ENCODE measurements at regions not wholly inside any gene's neighbourhood (a gene's known extent, or its start where the extent isn't known, plus 50 kb on each side); places are given as distances from the start of the nearest gene placed in this dataset.

- TF ChIP-seq, protein P1, sequence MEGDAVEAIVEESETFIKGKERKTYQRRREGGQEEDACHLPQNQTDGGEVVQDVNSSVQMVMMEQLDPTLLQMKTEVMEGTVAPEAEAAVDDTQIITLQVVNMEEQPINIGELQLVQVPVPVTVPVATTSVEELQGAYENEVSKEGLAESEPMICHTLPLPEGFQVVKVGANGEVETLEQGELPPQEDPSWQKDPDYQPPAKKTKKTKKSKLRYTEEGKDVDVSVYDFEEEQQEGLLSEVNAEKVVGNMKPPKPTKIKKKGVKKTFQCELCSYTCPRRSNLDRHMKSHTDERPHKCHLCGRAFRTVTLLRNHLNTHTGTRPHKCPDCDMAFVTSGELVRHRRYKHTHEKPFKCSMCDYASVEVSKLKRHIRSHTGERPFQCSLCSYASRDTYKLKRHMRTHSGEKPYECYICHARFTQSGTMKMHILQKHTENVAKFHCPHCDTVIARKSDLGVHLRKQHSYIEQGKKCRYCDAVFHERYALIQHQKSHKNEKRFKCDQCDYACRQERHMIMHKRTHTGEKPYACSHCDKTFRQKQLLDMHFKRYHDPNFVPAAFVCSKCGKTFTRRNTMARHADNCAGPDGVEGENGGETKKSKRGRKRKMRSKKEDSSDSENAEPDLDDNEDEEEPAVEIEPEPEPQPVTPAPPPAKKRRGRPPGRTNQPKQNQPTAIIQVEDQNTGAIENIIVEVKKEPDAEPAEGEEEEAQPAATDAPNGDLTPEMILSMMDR (IDR thresholded peaks at IDR 0.05 in 2 of 3, conservative IDR thresholded peaks at IDR 0.05 in 1 of 3; ENCODE audit: borderline replicate concordance in 1 of 3, insufficient read depth in 1 of 3, low read depth in 2 of 3, low read length in 2 of 3) = no peak
- no peak for TF ChIP-seq POLR2AphosphoS5 (IDR thresholded peaks at IDR 0.05; ENCODE audit: low read depth, low read length)
- TF ChIP-seq MAX (IDR thresholded peaks at IDR 0.05) = no peak
- TF ChIP-seq, protein P2, sequence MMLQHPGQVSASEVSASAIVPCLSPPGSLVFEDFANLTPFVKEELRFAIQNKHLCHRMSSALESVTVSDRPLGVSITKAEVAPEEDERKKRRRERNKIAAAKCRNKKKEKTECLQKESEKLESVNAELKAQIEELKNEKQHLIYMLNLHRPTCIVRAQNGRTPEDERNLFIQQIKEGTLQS (IDR thresholded peaks at IDR 0.05) = no peak
- no peak for TF ChIP-seq POLR2A (IDR thresholded peaks at IDR 0.05; ENCODE audit: borderline replicate concordance, extremely low read depth, insufficient read depth, insufficient read length)
- TF ChIP-seq REST (IDR thresholded peaks at IDR 0.05; ENCODE audit: low read depth) = no peak
- no peak for TF ChIP-seq EZH2 (IDR thresholded peaks at IDR 0.05)
- no peak for TF ChIP-seq YY1 (IDR thresholded peaks at IDR 0.05; ENCODE audit: extremely low read depth, insufficient replicate concordance, low read depth, low read length)
- no peak for TF ChIP-seq ELF1 (IDR thresholded peaks at IDR 0.05; ENCODE audit: borderline replicate concordance, low read depth)
- TF ChIP-seq EZH2phosphoT487 (IDR thresholded peaks at IDR 0.05; ENCODE audit: borderline replicate concordance) = no peak
- TF ChIP-seq FOSL1 (IDR thresholded peaks at IDR 0.05; ENCODE audit: low read depth) = no peak
- no peak for TF ChIP-seq SP1 (IDR thresholded peaks at IDR 0.05; ENCODE audit: low read depth)
Observed at GRCh38 chr6:14707276-14707675, 538.6 kb upstream of the JARID2 start.

Data from HCT116 (cell line).